OCI-LY3 (cell line): ENCODE measurements at regions not wholly inside any gene's neighbourhood (a gene's known extent, or its start where the extent isn't known, plus 50 kb on each side); places are given as distances from the start of the nearest gene placed in this dataset.

Experiments
- EZH2phosphoT487 ChIP-seq: fragments of 200-600 bp; shearing (Covaris generic); IDR thresholded peaks from 2 replicates; pipeline ENCODE4 v1.6.1; 2018; ENCODE audit warnings: antibody characterized with exemption, mixed run types, low read depth
- TF ChIP-seq, protein P1 (sequence below): fragments of 200-600, 300-600 bp; sonication (generic); IDR thresholded peaks from 2 replicates; pipeline ENCODE4 v1.5.1; 2014; ENCODE audit warnings: antibody characterized with exemption, low read length, low read depth

DNA sequence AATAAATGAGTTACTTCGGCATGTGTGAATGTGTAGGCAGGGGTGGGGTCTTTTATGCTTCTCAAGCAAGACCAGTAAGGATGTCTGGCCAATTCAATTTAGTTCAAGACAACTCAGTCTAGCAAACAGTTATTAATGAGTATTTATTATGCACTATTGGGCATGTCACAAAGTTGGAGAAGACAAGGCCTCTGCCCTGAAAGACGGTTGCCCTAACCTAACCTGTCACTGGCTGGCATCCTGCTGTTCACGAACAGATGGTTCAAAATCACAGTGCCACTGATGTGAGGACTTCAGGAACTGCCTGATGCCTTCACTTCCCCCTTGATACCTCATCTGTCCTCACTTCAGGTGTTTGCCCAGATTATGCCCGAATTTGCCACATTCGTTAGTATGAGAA, 217.8 kb downstream of the SOX2 start:
- TF ChIP-seq, protein P1, sequence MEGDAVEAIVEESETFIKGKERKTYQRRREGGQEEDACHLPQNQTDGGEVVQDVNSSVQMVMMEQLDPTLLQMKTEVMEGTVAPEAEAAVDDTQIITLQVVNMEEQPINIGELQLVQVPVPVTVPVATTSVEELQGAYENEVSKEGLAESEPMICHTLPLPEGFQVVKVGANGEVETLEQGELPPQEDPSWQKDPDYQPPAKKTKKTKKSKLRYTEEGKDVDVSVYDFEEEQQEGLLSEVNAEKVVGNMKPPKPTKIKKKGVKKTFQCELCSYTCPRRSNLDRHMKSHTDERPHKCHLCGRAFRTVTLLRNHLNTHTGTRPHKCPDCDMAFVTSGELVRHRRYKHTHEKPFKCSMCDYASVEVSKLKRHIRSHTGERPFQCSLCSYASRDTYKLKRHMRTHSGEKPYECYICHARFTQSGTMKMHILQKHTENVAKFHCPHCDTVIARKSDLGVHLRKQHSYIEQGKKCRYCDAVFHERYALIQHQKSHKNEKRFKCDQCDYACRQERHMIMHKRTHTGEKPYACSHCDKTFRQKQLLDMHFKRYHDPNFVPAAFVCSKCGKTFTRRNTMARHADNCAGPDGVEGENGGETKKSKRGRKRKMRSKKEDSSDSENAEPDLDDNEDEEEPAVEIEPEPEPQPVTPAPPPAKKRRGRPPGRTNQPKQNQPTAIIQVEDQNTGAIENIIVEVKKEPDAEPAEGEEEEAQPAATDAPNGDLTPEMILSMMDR, result no peak
- TF ChIP-seq EZH2phosphoT487, result no peak
